ENCODE measurements at regions not wholly inside any gene's neighbourhood (a gene's known extent, or its start where the extent isn't known, plus 50 kb on each side); places are given as distances from the start of the nearest gene placed in this dataset.
"Not testable (repeated sequence)": the region's sequence is repeated elsewhere in the genome, so short reads cannot be mapped to it uniquely, and the experiment has no call there.

- no peak for DNase-seq (ENCODE audit: low spot score)
These were observed 270.0 kb downstream of the AMY1C start for GRCh38 chr1:104019675-104020049.

- DNase-seq (ENCODE audit: low spot score), result no peak
These were observed 278.8 kb downstream of the AMY1C start for GRCh38 chr1:104028416-104029035.

- DNase-seq (ENCODE audit: low spot score), result no peak
These were observed 279.8 kb downstream of the AMY1C start for GRCh38 chr1:104029456-104029970.

- no peak for DNase-seq (ENCODE audit: low spot score)
These were observed 307.1 kb downstream of the AMY1C start for GRCh38 chr1:104056786-104057185.

- DNase-seq (ENCODE audit: low spot score), result not testable (repeated sequence)
These were observed 307.7 kb downstream of the AMY1C start for GRCh38 chr1:104057219-104057898.

- DNase-seq (ENCODE audit: low spot score), result not testable (repeated sequence)
These were observed 311.9 kb downstream of the AMY1C start for GRCh38 chr1:104061637-104062036.

GRCh38 chr1:104064399-104064798 is 314.7 kb downstream of the AMY1C start:
- DNase-seq (ENCODE audit: low spot score), result no peak

GRCh38 chr1:104072915-104073371 is 323.2 kb downstream of the AMY1C start:
- DNase-seq (ENCODE audit: low spot score), result no peak

- DNase-seq (ENCODE audit: low spot score), result no peak
These were observed 323.8 kb downstream of the AMY1C start for GRCh38 chr1:104073463-104073902.

- DNase-seq (ENCODE audit: low spot score), result no peak
These were observed 332.5 kb downstream of the AMY1C start for GRCh38 chr1:104082221-104082620.

- DNase-seq (ENCODE audit: low spot score), result no peak
These were observed 334.7 kb downstream of the AMY1C start for GRCh38 chr1:104084380-104084779.

- DNase-seq (ENCODE audit: low spot score), result no peak
These were observed 343.0 kb downstream of the AMY1C start for GRCh38 chr1:104092698-104093097.

GRCh38 chr1:104098837-104099236 is 349.1 kb downstream of the AMY1C start:
- DNase-seq (ENCODE audit: low spot score), result no peak

GRCh38 chr1:104100115-104100514 is 350.4 kb downstream of the AMY1C start:
- DNase-seq (ENCODE audit: low spot score), result no peak

- no peak for DNase-seq (ENCODE audit: low spot score)
These were observed 355.8 kb downstream of the AMY1C start for GRCh38 chr1:104105465-104105864.

GRCh38 chr1:104120525-104120924 is 370.8 kb downstream of the AMY1C start:
- DNase-seq (ENCODE audit: low spot score), result no peak

GRCh38 chr1:104121271-104121670 is 371.6 kb downstream of the AMY1C start:
- no peak for DNase-seq (ENCODE audit: low spot score)

GRCh38 chr1:104125266-104125665 is 375.6 kb downstream of the AMY1C start:
- no peak for DNase-seq (ENCODE audit: low spot score)

- DNase-seq (ENCODE audit: low spot score), result no peak
These were observed 376.3 kb downstream of the AMY1C start for GRCh38 chr1:104125970-104126369.

GRCh38 chr1:104132382-104132973 is 382.8 kb downstream of the AMY1C start:
- no peak for DNase-seq (ENCODE audit: low spot score)

GRCh38 chr1:104135036-104135435 is 385.3 kb downstream of the AMY1C start:
- not testable (repeated sequence) for DNase-seq (ENCODE audit: low spot score)

GRCh38 chr1:104136621-104137020 is 386.9 kb downstream of the AMY1C start:
- no peak for DNase-seq (ENCODE audit: low spot score)

- no peak for DNase-seq (ENCODE audit: low spot score)
These were observed 407.0 kb downstream of the AMY1C start for GRCh38 chr1:104156738-104157137.
